ENCODE measurements at regions not wholly inside any gene's neighbourhood (a gene's known extent, or its start where the extent isn't known, plus 50 kb on each side); places are given as distances from the start of the nearest gene placed in this dataset.

DNA sequence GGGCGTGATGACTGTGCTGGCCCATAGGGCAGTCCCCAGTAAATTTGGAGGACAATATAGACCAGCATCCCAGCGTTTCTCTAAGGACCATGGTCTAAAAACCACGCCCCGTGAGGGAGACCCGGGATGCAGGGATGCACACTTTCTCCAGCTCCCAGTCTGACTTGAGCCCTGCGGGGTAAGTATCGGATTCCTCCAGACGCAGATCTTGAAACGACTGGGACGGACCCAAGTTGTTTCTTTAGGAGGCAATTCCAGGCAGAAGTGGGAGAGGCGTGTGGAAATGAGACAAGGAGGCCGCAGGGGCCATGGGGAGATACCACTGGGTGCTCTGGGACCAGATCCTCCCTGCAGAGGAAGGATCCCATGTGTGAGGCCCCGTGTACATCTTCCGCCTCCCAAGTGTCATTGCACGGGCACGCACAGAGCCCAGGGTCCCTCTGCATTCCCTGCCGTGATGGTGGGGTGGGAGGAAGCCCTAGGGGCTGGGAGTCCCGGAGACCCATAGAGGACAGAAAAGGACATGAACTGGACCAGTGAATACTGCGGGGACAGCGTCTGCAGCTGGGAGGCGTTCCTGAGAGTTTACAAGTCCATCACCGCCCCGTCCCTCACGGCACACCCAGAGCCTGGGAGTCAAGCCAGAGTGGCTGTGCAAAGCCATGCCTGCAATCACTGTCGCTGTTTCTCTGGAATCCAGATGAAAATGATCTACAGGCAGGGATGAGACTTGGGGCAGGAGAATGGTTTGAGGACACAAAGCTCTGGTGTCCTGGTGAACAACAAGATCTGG is 522.9 kb downstream of the CDH26 start:
- Histone ChIP-seq H2AK9ac (replicated peaks; ENCODE audit: low read depth, low read length, poor library complexity) (no peak overlapping the region), H2BK5ac (ENCODE audit: low read depth, low read length, poor library complexity, severe bottlenecking) (no peak overlapping the region), H3K27me3 (ENCODE audit: control insufficient read depth, insufficient read depth, low read length) (no peaks in the 10 kb centered on the region), H3K9ac (ENCODE audit: low read depth, low read length) (no peak overlapping the region), H3K56ac (ENCODE audit: extremely low read depth, insufficient read depth, low read length) (no peak overlapping the region), H3K4ac (ENCODE audit: low read depth, low read length) (no peak overlapping the region), H3K23ac (ENCODE audit: low read depth, low read length) (no peak overlapping the region), H4K20me1 (ENCODE audit: insufficient read depth, low read length) (no peaks in the 10 kb centered on the region), H3K18ac (ENCODE audit: low read depth, low read length) (no peak overlapping the region), H3K36me3 (ENCODE audit: control insufficient read depth, insufficient read depth, low read length) (no peaks in the 10 kb centered on the region), H3K79me1 (ENCODE audit: low read depth in 1 of 2, low read length in 2 of 2) (no peaks in the 10 kb centered on the region), H3K4me2 (ENCODE audit: low read depth, low read length) (no peak overlapping the region), H3K27ac (ENCODE audit: insufficient read depth, low read length) (no peak overlapping the region), H4K8ac (ENCODE audit: low read depth in 2 of 2, low read length in 2 of 2) (no peak overlapping the region), H2AFZ (replicated peaks; ENCODE audit: low read length, poor library complexity) (no peak overlapping the region), H2AK5ac (ENCODE audit: low read depth, low read length) (no peak overlapping the region), H2BK120ac (ENCODE audit: low read depth, low read length) (no peak overlapping the region), H3K14ac (replicated peaks; ENCODE audit: low read depth, low read length) (no peak overlapping the region), H4K5ac (ENCODE audit: low read depth, low read length) (no peak overlapping the region), H3K9me1 (ENCODE audit: insufficient read depth, low read length) (no peaks in the 10 kb centered on the region), H3K4me1 (ENCODE audit: control insufficient read depth, insufficient read depth, low read length) (no peaks in the 10 kb centered on the region), H4K91ac (ENCODE audit: insufficient read depth, low read depth, low read length) (no peak overlapping the region), H2BK20ac (ENCODE audit: low read depth, low read length) (no peak overlapping the region), H2BK15ac (ENCODE audit: low read depth, low read length) (no peak overlapping the region), H3K4me3 (ENCODE audit: insufficient read depth, low read depth, low read length) (no peak overlapping the region), H3K9me3 (ENCODE audit: control insufficient read depth, insufficient read depth, low read length) (peaks cover 13% of the 10 kb centered on the region)
- TF ChIP-seq NFE2L2 (IDR thresholded peaks at IDR 0.05; ENCODE audit: low read depth, low read length) (no peak), CEBPB (IDR thresholded peaks at IDR 0.05; ENCODE audit: low read depth, low read length) (no peak), MXI1 (IDR thresholded peaks at IDR 0.05; ENCODE audit: borderline replicate concordance, low read depth, low read length) (no peak), RFX5 (IDR thresholded peaks at IDR 0.05; ENCODE audit: low read depth, low read length) (no peak), SMC3 (IDR thresholded peaks at IDR 0.05; ENCODE audit: low read depth, low read length) (no peak), CHD1 (IDR thresholded peaks at IDR 0.05; ENCODE audit: low read depth, low read length) (no peak), POLR2A (IDR thresholded peaks at IDR 0.05; ENCODE audit: low read depth, low read length) (no peak), FOS (IDR thresholded peaks at IDR 0.05; ENCODE audit: low read depth, low read length) (no peak), RCOR1 (IDR thresholded peaks at IDR 0.05; ENCODE audit: insufficient replicate concordance, low read length) (no peak), MAZ (IDR thresholded peaks at IDR 0.05; ENCODE audit: borderline replicate concordance, low read depth, low read length) (no peak), RAD21 (IDR thresholded peaks at IDR 0.05; ENCODE audit: low read length) (no peak), MAFK (IDR thresholded peaks at IDR 0.05; ENCODE audit: low read depth, low read length) (no peak), BHLHE40 (IDR thresholded peaks at IDR 0.05; ENCODE audit: low read depth, low read length) (no peak)
- TF ChIP-seq, protein P1, sequence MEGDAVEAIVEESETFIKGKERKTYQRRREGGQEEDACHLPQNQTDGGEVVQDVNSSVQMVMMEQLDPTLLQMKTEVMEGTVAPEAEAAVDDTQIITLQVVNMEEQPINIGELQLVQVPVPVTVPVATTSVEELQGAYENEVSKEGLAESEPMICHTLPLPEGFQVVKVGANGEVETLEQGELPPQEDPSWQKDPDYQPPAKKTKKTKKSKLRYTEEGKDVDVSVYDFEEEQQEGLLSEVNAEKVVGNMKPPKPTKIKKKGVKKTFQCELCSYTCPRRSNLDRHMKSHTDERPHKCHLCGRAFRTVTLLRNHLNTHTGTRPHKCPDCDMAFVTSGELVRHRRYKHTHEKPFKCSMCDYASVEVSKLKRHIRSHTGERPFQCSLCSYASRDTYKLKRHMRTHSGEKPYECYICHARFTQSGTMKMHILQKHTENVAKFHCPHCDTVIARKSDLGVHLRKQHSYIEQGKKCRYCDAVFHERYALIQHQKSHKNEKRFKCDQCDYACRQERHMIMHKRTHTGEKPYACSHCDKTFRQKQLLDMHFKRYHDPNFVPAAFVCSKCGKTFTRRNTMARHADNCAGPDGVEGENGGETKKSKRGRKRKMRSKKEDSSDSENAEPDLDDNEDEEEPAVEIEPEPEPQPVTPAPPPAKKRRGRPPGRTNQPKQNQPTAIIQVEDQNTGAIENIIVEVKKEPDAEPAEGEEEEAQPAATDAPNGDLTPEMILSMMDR (conservative IDR thresholded peaks at IDR 0.05; ENCODE audit: low read depth, low read length), result no peak
- TF ChIP-seq, protein P2, sequence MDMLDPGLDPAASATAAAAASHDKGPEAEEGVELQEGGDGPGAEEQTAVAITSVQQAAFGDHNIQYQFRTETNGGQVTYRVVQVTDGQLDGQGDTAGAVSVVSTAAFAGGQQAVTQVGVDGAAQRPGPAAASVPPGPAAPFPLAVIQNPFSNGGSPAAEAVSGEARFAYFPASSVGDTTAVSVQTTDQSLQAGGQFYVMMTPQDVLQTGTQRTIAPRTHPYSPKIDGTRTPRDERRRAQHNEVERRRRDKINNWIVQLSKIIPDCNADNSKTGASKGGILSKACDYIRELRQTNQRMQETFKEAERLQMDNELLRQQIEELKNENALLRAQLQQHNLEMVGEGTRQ (IDR thresholded peaks at IDR 0.05; ENCODE audit: low read depth, low read length), result no peak
- TF ChIP-seq, protein P3, sequence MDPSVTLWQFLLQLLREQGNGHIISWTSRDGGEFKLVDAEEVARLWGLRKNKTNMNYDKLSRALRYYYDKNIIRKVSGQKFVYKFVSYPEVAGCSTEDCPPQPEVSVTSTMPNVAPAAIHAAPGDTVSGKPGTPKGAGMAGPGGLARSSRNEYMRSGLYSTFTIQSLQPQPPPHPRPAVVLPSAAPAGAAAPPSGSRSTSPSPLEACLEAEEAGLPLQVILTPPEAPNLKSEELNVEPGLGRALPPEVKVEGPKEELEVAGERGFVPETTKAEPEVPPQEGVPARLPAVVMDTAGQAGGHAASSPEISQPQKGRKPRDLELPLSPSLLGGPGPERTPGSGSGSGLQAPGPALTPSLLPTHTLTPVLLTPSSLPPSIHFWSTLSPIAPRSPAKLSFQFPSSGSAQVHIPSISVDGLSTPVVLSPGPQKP (IDR thresholded peaks at IDR 0.05; ENCODE audit: borderline replicate concordance, low read depth, low read length), result no peak
- BruUV-seq (replicated peaks), result no TSS peak
- dilution Hi-C loops (cut with HindIII; ENCODE audit: low sequenced_read_pairs, unreplicated experiment), result no loop called here
- WGBS, 2 experiments (ENCODE audit: extremely low coverage in 2 of 2, insufficient read length in 1 of 2), result 60% methylated on average over 5 of the region's 25 CpGs; no CpG with 5 or more reads in 1 of the 2 experiments
- ChIA-PET CTCF (interaction anchor here (0.8 kb wide), 1 partner anchor 12 kb away, joined by 3 read pairs; no protein-coding TSS in a partner anchor), POLR2A (ENCODE audit: unreplicated experiment) (no interaction called here)
- intact Hi-C loops (cut with micrococcal nuclease), result no loop called here
- in situ Hi-C loops (cut with MboI; ENCODE audit: low sequenced_read_pairs), result no loop called here
- ATAC-seq (ENCODE audit: low read depth), result no peak
- no peak for DNase-seq
